ENCODE measurements at regions not wholly inside any gene's neighbourhood (a gene's known extent, or its start where the extent isn't known, plus 50 kb on each side); places are given as distances from the start of the nearest gene placed in this dataset.
A peak's percentile ranks its signal among the peaks of the same experiment; 100 is the strongest.

DNA sequence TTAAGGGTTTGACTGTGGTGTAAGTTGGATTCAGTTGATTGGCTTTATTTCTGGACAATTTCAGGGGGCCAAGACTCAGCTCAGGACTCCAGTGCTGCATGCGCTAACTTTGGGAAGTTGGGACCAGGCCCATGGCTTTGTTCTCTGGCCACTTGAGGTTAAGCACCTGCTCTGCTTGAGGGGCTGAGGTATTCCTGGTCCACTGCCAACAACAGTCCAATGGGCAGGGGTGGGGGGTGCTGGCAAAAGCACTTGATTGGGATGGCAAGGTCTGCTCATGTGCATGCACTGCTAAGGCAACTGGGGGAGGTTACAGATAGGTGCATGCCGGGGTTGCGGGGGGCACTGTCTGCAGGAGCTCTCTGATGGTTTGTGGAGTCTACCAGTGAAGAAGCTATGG lies 52.6 kb upstream of the ASB17 start:
- no peak for DNase-seq

- DNase-seq, result no peak
These were observed 53.6 kb upstream of the ASB17 start for GRCh38 chr1:75985827-75986226.

DNA sequence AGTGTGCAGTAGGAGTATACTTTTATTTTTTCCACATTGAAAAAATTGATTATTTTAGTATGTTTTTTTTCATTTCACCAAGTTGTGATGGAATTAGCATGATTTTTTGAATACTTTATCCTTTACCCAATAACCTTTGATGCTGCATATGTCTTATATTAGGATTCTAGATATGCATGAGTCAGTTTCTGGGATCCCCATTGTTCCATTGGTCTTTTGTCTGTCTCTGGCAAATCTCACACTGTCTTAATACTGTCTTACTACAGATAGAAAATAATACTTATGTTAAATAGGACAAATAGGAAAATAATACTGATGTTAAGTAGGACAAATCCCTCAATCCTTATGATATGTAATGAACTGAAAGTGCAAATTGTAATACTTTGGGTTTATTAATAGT lies 54.3 kb upstream of the ASB17 start:
- DNase-seq, result no peak

DNA sequence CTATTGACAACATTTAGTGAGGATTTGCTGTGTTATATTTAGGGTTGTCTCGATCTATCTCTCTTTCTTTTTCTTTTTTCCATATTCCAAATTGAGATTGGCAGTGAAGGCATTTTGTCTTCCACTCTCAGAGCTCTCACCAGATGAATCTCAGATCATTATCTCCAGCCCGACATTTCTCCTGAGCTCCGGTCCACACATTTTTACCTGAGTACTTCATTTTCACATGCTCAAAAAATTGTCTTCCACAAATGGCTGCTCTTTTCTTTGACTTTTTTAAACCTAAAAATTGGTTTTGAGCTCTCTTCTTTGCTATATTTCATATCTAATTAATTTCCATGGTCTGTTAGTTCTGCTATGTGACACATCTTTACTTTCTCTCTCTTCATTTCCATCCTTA lies 56.9 kb upstream of the ASB17 start:
- DNase-seq, result no peak

- DNase-seq, result no peak
These were observed 58.5 kb upstream of the ASB17 start for GRCh38 chr1:75990686-75991085.

DNA sequence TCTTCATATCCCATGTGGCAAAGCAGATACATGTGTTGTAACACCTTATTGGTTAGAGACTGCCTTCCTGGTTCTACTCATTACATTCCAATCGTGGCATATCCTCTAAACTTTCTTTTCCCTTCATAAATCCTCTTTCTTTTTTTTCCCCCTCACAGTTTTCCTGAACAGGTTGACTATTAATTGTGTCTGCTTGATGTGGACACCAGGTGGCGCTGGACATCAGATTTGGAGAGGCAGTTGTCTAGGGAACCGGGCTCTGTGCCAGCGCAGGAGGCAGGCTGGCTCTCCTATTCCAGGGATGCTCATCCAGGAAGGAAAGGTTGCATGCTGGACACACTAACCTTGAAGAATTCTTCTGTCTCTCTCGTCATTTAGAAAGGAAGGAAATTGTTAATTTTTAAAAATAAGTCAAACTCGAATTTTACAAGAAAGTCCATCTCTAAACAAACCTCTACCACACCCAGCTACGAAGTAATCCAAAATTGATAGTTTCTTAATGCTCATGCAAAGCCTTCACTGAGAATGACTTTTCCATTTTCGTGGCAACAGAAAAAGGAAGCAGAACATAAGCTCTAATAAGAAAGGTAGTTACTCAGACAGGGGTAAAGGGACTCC lies 59.4 kb upstream of the ASB17 start:
- peak; percentile 83 for DNase-seq

- no peak for DNase-seq
These were observed 60.1 kb upstream of the ASB17 start for GRCh38 chr1:75992312-75992711.

GRCh38 chr1:75993661-75994060 lies 61.5 kb upstream of the ASB17 start:
- no peak for DNase-seq

DNA sequence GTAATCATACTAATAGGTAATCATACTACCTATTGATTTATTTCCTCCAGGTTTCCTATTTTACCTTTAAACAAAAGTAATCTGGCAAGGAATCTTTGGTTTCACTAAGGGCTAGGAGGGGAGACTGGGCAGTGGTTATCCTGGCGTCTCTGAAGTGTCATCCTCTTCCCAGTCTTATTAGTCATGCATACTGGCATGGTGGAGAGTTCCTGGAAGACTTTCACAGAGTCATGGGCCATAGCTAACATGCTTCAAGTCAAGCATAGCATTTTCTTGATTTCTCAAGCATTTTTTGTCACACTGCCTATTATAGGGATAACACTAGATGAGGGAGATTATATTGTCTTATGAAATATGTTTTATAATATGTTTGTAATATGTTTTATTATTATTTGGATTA lies 64.0 kb upstream of the ASB17 start:
- no peak for DNase-seq

DNA sequence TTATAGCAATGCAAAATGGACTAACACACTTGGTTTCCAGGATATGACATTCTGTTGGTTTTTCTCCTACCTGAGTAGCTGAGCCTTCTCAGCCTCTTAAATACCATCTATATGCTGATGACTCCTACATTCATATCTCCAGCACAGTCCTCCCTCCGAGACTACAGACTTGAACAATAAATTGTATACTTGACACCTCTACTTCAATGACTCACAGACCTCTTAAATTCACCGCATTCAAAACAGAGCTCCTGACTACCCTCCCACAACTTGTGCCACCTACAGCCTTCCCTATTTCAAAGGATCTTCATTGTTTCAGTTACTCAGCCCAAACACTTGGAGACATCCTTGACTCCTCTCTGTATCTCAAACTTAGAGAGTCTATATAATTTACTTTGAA lies 66.8 kb upstream of the ASB17 start:
- DNase-seq, result no peak

DNA sequence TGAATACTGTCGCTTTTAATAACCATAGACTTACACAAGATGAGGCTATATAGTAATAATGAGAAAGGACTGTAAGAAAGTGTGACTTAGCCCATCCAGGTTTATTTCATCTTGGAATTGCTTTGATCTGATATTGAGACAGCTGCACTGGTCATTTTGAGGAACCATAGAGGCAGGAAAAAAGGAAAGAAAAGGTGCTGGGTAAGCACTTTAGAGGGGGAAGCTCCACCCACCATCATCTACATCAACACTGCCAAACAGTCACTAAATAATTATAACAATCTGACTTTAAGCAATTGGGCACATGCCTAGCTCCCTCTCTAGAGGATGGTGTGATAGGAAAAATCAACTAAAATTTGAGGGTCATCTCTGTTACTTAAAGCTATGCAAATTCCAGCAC lies 70.6 kb upstream of the ST6GALNAC3 start:
- DNase-seq, result no peak

- no peak for DNase-seq
These were observed 68.8 kb upstream of the ST6GALNAC3 start for GRCh38 chr1:76005765-76006164.

GRCh38 chr1:76006234-76006633 lies 68.3 kb upstream of the ST6GALNAC3 start:
- DNase-seq, result no peak

- DNase-seq, result no peak
These were observed 63.7 kb upstream of the ST6GALNAC3 start for GRCh38 chr1:76010802-76011201.

GRCh38 chr1:76012341-76013205 lies 62.0 kb upstream of the ST6GALNAC3 start:
- DNase-seq, result no peak

DNA sequence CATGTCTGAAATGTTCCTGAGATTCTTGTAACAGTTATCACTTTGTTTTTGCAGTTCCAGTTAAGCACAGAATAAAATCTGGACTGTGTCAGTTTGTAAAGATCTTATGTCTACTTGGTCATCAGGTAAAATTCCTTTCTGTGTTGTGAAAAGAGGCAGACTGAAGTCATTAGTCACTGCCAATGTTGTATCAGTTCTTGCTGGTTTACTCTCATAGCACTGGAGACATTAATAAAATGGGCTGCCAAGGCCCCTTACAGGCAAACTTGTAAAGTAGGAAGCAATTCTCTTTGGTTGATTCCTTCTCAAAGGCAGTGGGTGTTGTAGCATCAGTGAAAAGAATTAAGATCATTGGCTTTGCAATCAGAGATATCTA lies 61.4 kb upstream of the ST6GALNAC3 start:
- DNase-seq, result no peak

- DNase-seq, result no peak
These were observed 59.0 kb upstream of the ST6GALNAC3 start for GRCh38 chr1:76015478-76016103.

- no peak for DNase-seq
These were observed 56.5 kb upstream of the ST6GALNAC3 start for GRCh38 chr1:76018045-76018444.

GRCh38 chr1:76021846-76022245 lies 52.7 kb upstream of the ST6GALNAC3 start:
- DNase-seq, result no peak

DNA sequence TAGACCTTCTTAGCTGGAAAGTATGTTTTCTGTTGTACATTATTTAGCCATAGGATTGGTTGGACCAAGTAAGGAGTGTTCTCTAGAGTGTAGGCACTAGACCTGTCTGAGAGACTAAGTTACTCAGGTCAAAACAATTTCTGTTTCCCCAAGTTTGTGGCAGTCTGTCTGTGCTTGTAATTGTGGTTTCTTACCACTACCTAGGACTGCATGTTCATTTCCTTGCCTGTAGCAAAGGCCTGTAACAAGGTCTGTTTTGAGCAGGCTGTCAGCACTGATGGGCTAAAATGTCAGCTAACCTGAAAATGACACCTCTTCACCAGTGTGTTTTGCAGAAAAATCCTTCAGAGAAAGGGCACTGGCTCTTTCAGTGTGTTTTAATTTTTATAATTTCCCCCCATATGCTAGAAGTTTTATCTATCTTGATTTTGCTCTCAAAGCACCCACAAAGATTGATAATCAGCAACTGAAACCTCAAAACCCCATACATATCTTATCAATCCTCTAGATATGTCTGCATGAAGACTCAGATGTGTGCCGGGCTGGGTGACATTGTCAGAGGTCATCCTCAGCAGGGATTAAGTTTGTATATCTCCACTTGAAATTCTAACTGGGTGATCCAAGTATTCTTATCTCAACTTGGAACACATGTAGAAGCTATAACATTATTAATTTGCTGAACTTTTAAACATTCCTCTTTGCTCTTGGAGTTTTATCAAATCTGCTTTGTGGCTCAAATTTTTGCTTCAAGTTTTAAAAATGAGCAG lies 50.7 kb upstream of the ST6GALNAC3 start:
- no peak for DNase-seq
